ENCODE measurements at regions not wholly inside any gene's neighbourhood (a gene's known extent, or its start where the extent isn't known, plus 50 kb on each side); places are given as distances from the start of the nearest gene placed in this dataset.

GRCh38 chr6:140388815-140389214 lies 1014.4 kb upstream of the CITED2 start:
- H3K9me3 ChIP-seq: peaks cover 0 to 10% (median 0%) of the 10 kb centered on the region in 12 donors
- intact Hi-C loops (cut with DNase I): no loop called here
- no peak for TF ChIP-seq CTCF (IDR thresholded peaks at IDR 0.05)
- no peak for TF ChIP-seq POLR2A (IDR thresholded peaks at IDR 0.05)

GRCh38 chr6:140388192-140388802 lies 1013.8 kb upstream of the CITED2 start:
- Histone ChIP-seq H3K27me3 (no peaks in the 10 kb centered on the region), H3K4me1 (no peaks in the 10 kb centered on the region), H3K36me3 (no peaks in the 10 kb centered on the region), H3K4me3 (no peak overlapping the region), H3K9me3 (peaks cover 0 to 10% (median 0%) of the 10 kb centered on the region in 12 donors), H3K27ac (no peak overlapping the region)
- TF ChIP-seq CTCF (IDR thresholded peaks at IDR 0.05) (no peak), POLR2A (IDR thresholded peaks at IDR 0.05) (no peak)
- no peak for DNase-seq
- 89 to 92% (median 91%) methylated on average over 2 of the region's 2 CpGs for WGBS, 4 donors
- intact Hi-C loops (cut with DNase I): no loop called here
- no peak for ATAC-seq

More at GRCh38 chr6:140388815-140389214, 1014.4 kb upstream of the CITED2 start:
- ATAC-seq (no peak), DNase-seq (no peak)
- H3K4me1 ChIP-seq: no peaks in the 10 kb centered on the region
- H3K36me3 ChIP-seq: no peaks in the 10 kb centered on the region
- 95 to 100% (median 98%) methylated on average over 1 of the region's 1 CpG for WGBS, 4 donors
- H3K27ac ChIP-seq: no peak overlapping the region
- H3K4me3 ChIP-seq: no peak overlapping the region
- H3K27me3 ChIP-seq: no peaks in the 10 kb centered on the region

- H3K27ac ChIP-seq: no peak overlapping the region
- intact Hi-C loops (cut with DNase I): no loop called here
- peaks cover 0 to 10% (median 0%) of the 10 kb centered on the region in 12 donors for H3K9me3 ChIP-seq
- DNase-seq (no peak), ATAC-seq (no peak)
- H3K4me1 ChIP-seq: no peaks in the 10 kb centered on the region
- TF ChIP-seq CTCF (IDR thresholded peaks at IDR 0.05): no peak
- no peak for TF ChIP-seq POLR2A (IDR thresholded peaks at IDR 0.05)
- 89 to 95% (median 93%) methylated on average over 3 of the region's 3 CpGs for WGBS, 4 donors
- no peaks in the 10 kb centered on the region for H3K27me3 ChIP-seq
- no peak overlapping the region for H3K4me3 ChIP-seq
- H3K36me3 ChIP-seq: no peaks in the 10 kb centered on the region
Measured at GRCh38 chr6:140385679-140386078, 1011.2 kb upstream of the CITED2 start.

GRCh38 chr6:140382355-140382754 lies 1007.9 kb upstream of the CITED2 start:
- no peak overlapping the region for H3K4me3 ChIP-seq
- no peaks in the 10 kb centered on the region for H3K27me3 ChIP-seq
- no peaks in the 10 kb centered on the region for H3K4me1 ChIP-seq
- no peak overlapping the region for H3K27ac ChIP-seq
- 73 to 86% (median 81%) methylated on average over 2 of the region's 2 CpGs for WGBS, 4 donors
- no peak for TF ChIP-seq CTCF (IDR thresholded peaks at IDR 0.05)
- TF ChIP-seq POLR2A (IDR thresholded peaks at IDR 0.05): no peak
- peaks cover 0 to 10% (median 0%) of the 10 kb centered on the region in 12 donors for H3K9me3 ChIP-seq
- H3K36me3 ChIP-seq: no peaks in the 10 kb centered on the region
- no peak for ATAC-seq
- intact Hi-C loops (cut with DNase I): no loop called here
- DNase-seq: no peak

Data from heart left ventricle (tissue), 16 donors.